Kidney (tissue), 13 donors: ENCODE measurements at regions not wholly inside any gene's neighbourhood (a gene's known extent, or its start where the extent isn't known, plus 50 kb on each side); places are given as distances from the start of the nearest gene placed in this dataset.
"Not testable (repeated sequence)": the region's sequence is repeated elsewhere in the genome, so short reads cannot be mapped to it uniquely, and the experiment has no call there.

ENCODE experiments used
- DNase-seq, 5 donors: peaks; one replicate each; pipeline ENCODE4 v3.0.0-alpha.2; 2013 to 2020
- FAIRE-seq: peaks from 2 replicates; lab custom pipeline; 2012; peaks lifted over from hg19 to GRCh38; lab: Jason Lieb, UNC
- H3K27ac ChIP-seq, 2 donors: one replicate each; pipeline ENCODE4 v1.7.0; 2013; ENCODE audit warnings: low read depth in 2 of 2, low read length in 2 of 2, inconsistent platforms in 1 of 2
- H3K27me3 ChIP-seq: one replicate; pipeline ENCODE4 v1.7.1; 2013; ENCODE audit warnings: low read length, inconsistent platforms; ENCODE audit not compliant: control insufficient read depth, insufficient read depth
- H3K36me3 ChIP-seq, 3 donors: one replicate each; pipeline versions ENCODE4 v1.7.0 to v1.7.1; 2013; ENCODE audit warnings: low read length in 3 of 3, control low read depth in 1 of 3, inconsistent platforms in 1 of 3; ENCODE audit not compliant: insufficient read depth in 3 of 3, control insufficient read depth in 2 of 3
- H3K4me1 ChIP-seq, 3 donors: one replicate each; pipeline versions ENCODE4 v1.7.0 to v1.7.1; 2013; ENCODE audit warnings: low read length in 3 of 3, inconsistent platforms in 1 of 3, low read depth in 1 of 3; ENCODE audit not compliant: control insufficient read depth in 2 of 3, insufficient read depth in 2 of 3
- H3K4me3 ChIP-seq, 3 donors: one replicate each; pipeline versions ENCODE4 v1.7.0 to v1.8.1; 2013; ENCODE audit warnings: low read length in 3 of 3, control low read depth in 1 of 3, inconsistent platforms in 1 of 3
- H3K9ac ChIP-seq, 3 donors: one replicate each; pipeline versions ENCODE4 v1.7.0 to v1.7.1; 2013; ENCODE audit warnings: low read length in 3 of 3, control low read depth in 1 of 3, inconsistent platforms in 1 of 3
- H3K9me3 ChIP-seq, 3 donors: one replicate each; pipeline versions ENCODE4 v1.7.0 to v1.7.1; 2013; ENCODE audit warnings: low read length in 3 of 3, control low read depth in 1 of 3, inconsistent platforms in 1 of 3; ENCODE audit not compliant: control insufficient read depth in 2 of 3, insufficient read depth in 1 of 3
- intact Hi-C: fragments of 100-400 bp; cut with DNase I; formaldehyde crosslinking; loops from one replicate; pipeline ENCODE4 v1.11.1; 2022
- TF ChIP-seq, protein P1 (sequence below): IDR thresholded peaks from 3 replicates; pipeline ENCODE4 v1.5.1; 2012; ENCODE audit warnings: mild to moderate bottlenecking, moderate library complexity, borderline replicate concordance; ENCODE audit not compliant: insufficient read depth; ENCODE audit errors: extremely low read depth
- donor health status: control.
- donor health status: control.
- donor health status: control.
- donor health status: control.
- donor health status: control.
- donor health status: DM: yes; HTN: yes; CAD: no.
- donor health status: Normal renal cell carcinoma (clear cell type).

DNA sequence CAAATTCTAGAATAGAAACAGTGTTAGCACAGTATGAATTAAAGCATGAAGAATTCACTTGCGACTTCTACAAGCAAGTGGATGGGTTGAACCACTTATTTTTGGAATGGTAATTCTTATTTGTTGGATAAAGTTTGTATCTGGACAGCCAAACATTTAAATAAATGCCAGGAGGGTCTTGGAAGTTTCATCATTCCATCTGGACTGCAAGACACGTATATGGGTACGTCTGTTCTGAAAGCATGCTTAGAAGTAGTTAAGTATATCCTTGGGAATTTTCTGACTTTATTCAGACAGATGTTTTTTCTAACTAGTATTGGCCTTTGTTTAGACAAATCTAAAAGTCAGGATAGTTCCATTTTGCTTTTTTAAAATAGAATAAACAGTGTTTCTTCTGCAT lies 77.5 kb upstream of the CASK start:
- FAIRE-seq (no peak), DNase-seq (no peak)
- TF ChIP-seq, protein P1, sequence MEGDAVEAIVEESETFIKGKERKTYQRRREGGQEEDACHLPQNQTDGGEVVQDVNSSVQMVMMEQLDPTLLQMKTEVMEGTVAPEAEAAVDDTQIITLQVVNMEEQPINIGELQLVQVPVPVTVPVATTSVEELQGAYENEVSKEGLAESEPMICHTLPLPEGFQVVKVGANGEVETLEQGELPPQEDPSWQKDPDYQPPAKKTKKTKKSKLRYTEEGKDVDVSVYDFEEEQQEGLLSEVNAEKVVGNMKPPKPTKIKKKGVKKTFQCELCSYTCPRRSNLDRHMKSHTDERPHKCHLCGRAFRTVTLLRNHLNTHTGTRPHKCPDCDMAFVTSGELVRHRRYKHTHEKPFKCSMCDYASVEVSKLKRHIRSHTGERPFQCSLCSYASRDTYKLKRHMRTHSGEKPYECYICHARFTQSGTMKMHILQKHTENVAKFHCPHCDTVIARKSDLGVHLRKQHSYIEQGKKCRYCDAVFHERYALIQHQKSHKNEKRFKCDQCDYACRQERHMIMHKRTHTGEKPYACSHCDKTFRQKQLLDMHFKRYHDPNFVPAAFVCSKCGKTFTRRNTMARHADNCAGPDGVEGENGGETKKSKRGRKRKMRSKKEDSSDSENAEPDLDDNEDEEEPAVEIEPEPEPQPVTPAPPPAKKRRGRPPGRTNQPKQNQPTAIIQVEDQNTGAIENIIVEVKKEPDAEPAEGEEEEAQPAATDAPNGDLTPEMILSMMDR = no peak
- H3K27ac ChIP-seq = no peak overlapping the region
- H3K36me3 ChIP-seq = no peaks in the 10 kb centered on the region
- H3K9me3 ChIP-seq = no peaks in the 10 kb centered on the region
- no peaks in the 10 kb centered on the region for H3K4me1 ChIP-seq
- no peaks in the 10 kb centered on the region for H3K27me3 ChIP-seq
- no peak overlapping the region for H3K4me3 ChIP-seq
- intact Hi-C loops = no loop called here
- no peak overlapping the region for H3K9ac ChIP-seq

DNA sequence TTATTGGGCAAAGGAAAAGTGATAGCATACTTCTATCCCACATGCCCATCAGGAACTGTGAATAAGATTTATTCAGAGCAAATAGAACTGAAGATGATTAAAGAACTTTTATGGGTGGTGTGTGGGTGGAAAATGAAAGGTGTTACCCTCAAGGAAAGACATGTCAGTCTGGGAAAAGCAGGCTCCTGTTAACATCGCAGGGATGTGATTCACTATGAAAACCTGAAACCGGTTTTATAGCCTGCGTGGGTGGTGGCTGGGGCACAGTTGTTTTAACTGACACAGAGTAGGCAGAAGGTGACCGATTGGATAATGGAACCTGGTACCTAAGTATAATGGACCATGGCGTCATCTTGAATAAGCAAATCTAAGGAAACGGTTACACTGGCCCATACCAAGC lies 61.3 kb upstream of the CASK start:
- Histone ChIP-seq H3K4me3 (no peak overlapping the region), H3K4me1 (no peaks in the 10 kb centered on the region), H3K27me3 (no peaks in the 10 kb centered on the region), H3K36me3 (no peaks in the 10 kb centered on the region), H3K9ac (no peak overlapping the region), H3K9me3 (no peaks in the 10 kb centered on the region), H3K27ac (no peak overlapping the region)
- FAIRE-seq (no peak), DNase-seq (peak in 4 of 5 donors; percentile 27 to 60 (median 52))
- intact Hi-C loops = loop anchor here (10.0 kb wide), 1 partner anchor 60 kb away; no protein-coding TSS in a partner anchor
- TF ChIP-seq, protein P1 = no peak

DNA sequence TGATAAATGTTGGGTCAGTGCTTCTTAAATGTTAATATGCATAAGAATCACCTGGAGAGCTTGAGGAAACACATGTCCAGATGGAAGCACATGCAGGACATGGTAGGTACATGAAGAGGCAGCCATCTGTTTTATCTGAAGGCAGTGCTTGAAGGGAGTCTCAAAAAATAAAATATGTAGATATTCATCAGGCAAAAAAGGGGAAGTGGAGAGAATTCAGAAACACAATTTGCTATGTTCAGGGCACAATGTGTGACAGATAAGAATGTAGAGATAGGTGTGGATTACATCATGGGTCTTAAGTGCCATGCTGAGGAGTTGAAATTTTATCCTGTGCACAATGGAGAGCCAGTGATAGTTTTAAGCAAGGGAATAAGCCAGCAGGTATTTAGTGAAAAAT lies 59.6 kb upstream of the CASK start:
- no peaks in the 10 kb centered on the region for H3K27me3 ChIP-seq
- H3K4me1 ChIP-seq = no peaks in the 10 kb centered on the region
- no peaks in the 10 kb centered on the region for H3K36me3 ChIP-seq
- H3K27ac ChIP-seq = no peak overlapping the region
- DNase-seq (no peak), FAIRE-seq (no peak)
- H3K9ac ChIP-seq = no peak overlapping the region
- H3K9me3 ChIP-seq = no peaks in the 10 kb centered on the region
- TF ChIP-seq, protein P1 = no peak
- intact Hi-C loops = loop anchor here (10.0 kb wide), 1 partner anchor 62 kb away; no protein-coding TSS in a partner anchor
- H3K4me3 ChIP-seq = no peak overlapping the region

DNA sequence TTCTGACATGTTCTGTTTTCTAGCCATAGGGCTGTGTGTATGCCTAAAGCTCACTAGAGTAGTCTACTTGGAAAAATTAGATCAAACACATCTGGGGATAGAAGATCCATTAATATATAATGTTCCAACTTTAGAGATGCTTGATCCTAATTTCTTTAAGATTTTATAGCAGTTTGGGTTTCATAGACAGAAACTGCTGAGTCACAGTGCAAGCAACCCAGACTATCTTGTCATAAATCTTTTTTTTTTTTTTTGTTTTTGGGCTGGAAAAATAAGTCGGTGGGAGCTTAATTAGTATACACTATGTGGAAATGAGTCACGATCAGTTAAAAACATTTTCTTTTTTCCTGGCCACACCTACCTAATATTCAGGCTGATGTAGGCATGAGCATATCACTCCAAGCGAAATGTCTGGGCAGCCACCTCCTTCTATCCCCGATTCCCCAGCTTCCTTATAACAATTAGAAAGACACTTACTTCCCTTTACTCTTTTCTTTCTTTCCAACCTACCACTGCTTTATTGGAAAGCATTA lies 58.2 kb upstream of the CASK start:
- H3K4me3 ChIP-seq = no peak overlapping the region
- H3K27me3 ChIP-seq = no peaks in the 10 kb centered on the region
- FAIRE-seq = no peak

DNA sequence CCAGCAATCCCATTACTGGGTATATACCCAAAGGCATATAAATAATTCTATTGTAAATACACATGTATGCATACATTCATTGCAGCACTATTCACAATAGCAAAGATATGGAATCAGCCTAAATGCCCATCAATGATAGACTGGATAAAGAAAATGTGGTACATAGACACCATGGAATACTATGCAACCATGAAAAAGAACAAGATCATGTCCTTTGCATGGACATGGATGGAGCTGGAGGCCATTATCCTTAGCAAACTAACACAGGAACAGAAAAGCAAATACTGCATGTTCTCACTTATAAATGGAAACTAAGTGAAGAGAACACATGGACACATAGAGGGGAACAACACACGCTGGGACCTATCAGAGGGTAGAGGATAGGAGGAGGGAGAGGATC lies 51.3 kb upstream of the CASK start:
- FAIRE-seq, H3K4me1 ChIP-seq, H3K4me3 ChIP-seq, H3K27me3 ChIP-seq, H3K9me3 ChIP-seq, DNase-seq, H3K36me3 ChIP-seq, intact Hi-C loops, H3K27ac ChIP-seq, H3K9ac ChIP-seq: not testable (repeated sequence)

More for the DNA sequence above, 58.2 kb upstream of the CASK start:
- Histone ChIP-seq H3K36me3 (no peaks in the 10 kb centered on the region), H3K4me1 (no peaks in the 10 kb centered on the region), H3K27ac (no peak overlapping the region), H3K9ac (no peak overlapping the region), H3K9me3 (no peaks in the 10 kb centered on the region)
- TF ChIP-seq, protein P1 = no peak
- DNase-seq = no peak
- intact Hi-C loops = loop anchor here (10.0 kb wide), 1 partner anchor 63 kb away; no protein-coding TSS in a partner anchor
